H1 (cell line): ENCODE measurements at regions not wholly inside any gene's neighbourhood (a gene's known extent, or its start where the extent isn't known, plus 50 kb on each side); places are given as distances from the start of the nearest gene placed in this dataset.

Experiments used
- CTCF ChIA-PET: fragments of 300-600 bp; sonication (Branson Sonifier 250); formaldehyde crosslinking; loops from one replicate; lab custom pipeline; 2021; ENCODE audit not compliant: partially characterized antibody; lab: Charles Lee
- POLR2A ChIA-PET: fragments of 300-600 bp; sonication (Branson Sonifier 250); formaldehyde crosslinking; loops from one replicate; lab custom pipeline; 2021; ENCODE audit warnings: inconsistent platforms; ENCODE audit not compliant: partially characterized antibody; lab: Charles Lee
- DNase-seq, 2 experiments: peaks; one replicate each; pipeline versions ENCODE4 v3.0.0 to v3.0.0-alpha.2; 2010 to 2022; ENCODE audit warnings: low spot score in 2 of 2, low read depth in 1 of 2, mixed read lengths in 1 of 2
- FAIRE-seq: peaks from 2 replicates; lab custom pipeline; 2011; peaks lifted over from hg19 to GRCh38; lab: Jason Lieb, UNC
- H2AFZ ChIP-seq: 2 replicates; pipeline ENCODE4 v1.8.1; 2012; ENCODE audit warnings: low read length, inconsistent platforms
- H2AK5ac ChIP-seq: 2 replicates; pipeline ENCODE4 v1.6.1; 2013; ENCODE audit warnings: low read depth, low read length
- H2BK120ac ChIP-seq: replicated peaks from 2 replicates; pipeline ENCODE3; 2013; ENCODE audit warnings: low read depth, low read length, inconsistent platforms
- H2BK12ac ChIP-seq: 2 replicates; pipeline ENCODE4 v1.6.1; 2013; ENCODE audit warnings: low read depth, low read length
- H2BK15ac ChIP-seq: 2 replicates; pipeline ENCODE4 v1.6.1; 2013; ENCODE audit warnings: low read length
- H2BK20ac ChIP-seq: 2 replicates; pipeline ENCODE4 v1.6.1; 2013; ENCODE audit warnings: low read length
- H2BK5ac ChIP-seq: 2 replicates; pipeline ENCODE4 v1.6.1; 2013; ENCODE audit warnings: low read depth, low read length
- H3K14ac ChIP-seq: 2 replicates; pipeline ENCODE4 v1.6.1; 2013; ENCODE audit warnings: inconsistent platforms; ENCODE audit not compliant: insufficient read length
- H3K18ac ChIP-seq: 2 replicates; pipeline ENCODE4 v1.6.1; 2013; ENCODE audit warnings: low read length; ENCODE audit errors: extremely low read depth
- H3K23ac ChIP-seq: 2 replicates; pipeline ENCODE4 v1.6.1; 2013; ENCODE audit warnings: inconsistent platforms; ENCODE audit not compliant: insufficient read length
- H3K23me2 ChIP-seq: 2 replicates; pipeline ENCODE4 v1.6.1; 2013; ENCODE audit warnings: low read depth, low read length
- H3K27ac ChIP-seq: 2 replicates; pipeline ENCODE4 v1.6.1; 2011; ENCODE audit warnings: low read depth, low read length, inconsistent platforms
- H3K27me3 ChIP-seq, 4 experiments: replicated peaks in 1 of 4; 1 replicate in 1 of 4; 2 replicates in 3 of 4; pipeline versions ENCODE4 v1.6.1 to v1.8.1; 2011 to 2013; ENCODE audit warnings: low read length in 3 of 4, mild to moderate bottlenecking in 3 of 4, inconsistent platforms in 2 of 4, mixed read lengths in 2 of 4, moderate library complexity in 1 of 4; ENCODE audit not compliant: control insufficient read depth in 3 of 4, insufficient read depth in 3 of 4; ENCODE audit errors: extremely low read depth in 1 of 4
- H3K36me3 ChIP-seq, 4 experiments: 2 replicates each; pipeline versions ENCODE4 v1.6.1 to v1.8.1; 2011 to 2013; ENCODE audit warnings: mild to moderate bottlenecking in 4 of 4, low read length in 3 of 4, moderate library complexity in 2 of 4, control low read depth in 1 of 4, inconsistent platforms in 1 of 4; ENCODE audit not compliant: insufficient read depth in 4 of 4, control insufficient read depth in 2 of 4
- H3K4ac ChIP-seq: replicated peaks from 2 replicates; pipeline ENCODE3; 2013; ENCODE audit warnings: low read length, low read depth, mixed read lengths, inconsistent platforms; ENCODE audit not compliant: insufficient read length
- H3K4me1 ChIP-seq, 4 experiments: replicated peaks in 1 of 4; 1 replicate in 1 of 4; 2 replicates in 3 of 4; pipeline versions ENCODE4 v1.6.1 to v1.8.1; 2011 to 2013; ENCODE audit warnings: low read length in 3 of 4, inconsistent platforms in 2 of 4, mixed read lengths in 1 of 4; ENCODE audit not compliant: insufficient read depth in 4 of 4, control insufficient read depth in 3 of 4
- H3K4me2 ChIP-seq, 2 experiments: 2 replicates each; pipeline versions ENCODE4 v1.6.1 to v1.8.1; 2011 to 2013; ENCODE audit warnings: low read depth in 2 of 2, low read length in 2 of 2, control low read depth in 1 of 2, inconsistent platforms in 1 of 2, mild to moderate bottlenecking in 1 of 2; ENCODE audit not compliant: insufficient read depth in 1 of 2
- H3K4me3 ChIP-seq, 4 experiments: fragments of 200-600, 300-600 bp in 1 of 4; sonication (generic), shearing (Covaris generic), sonication (Bioruptor Twin) in 1 of 4; 2 replicates each; pipeline versions ENCODE4 v1.5.1 to v1.8.1; 2011 to 2016; ENCODE audit warnings: low read length in 4 of 4, low read depth in 3 of 4, control low read depth in 2 of 4, inconsistent platforms in 2 of 4, mild to moderate bottlenecking in 2 of 4, mixed read lengths in 1 of 4, moderate library complexity in 1 of 4; ENCODE audit not compliant: insufficient read depth in 2 of 4; ENCODE audit errors: extremely low read depth in 1 of 4
- H3K56ac ChIP-seq: replicated peaks from 2 replicates; pipeline ENCODE3; 2013; ENCODE audit warnings: low read depth, mild to moderate bottlenecking, mixed read lengths, low read length, inconsistent platforms; ENCODE audit not compliant: insufficient read length
- H3K79me1 ChIP-seq: 2 replicates; pipeline ENCODE4 v1.6.1; 2013; ENCODE audit warnings: low read depth, low read length, control low read depth
- H3K79me2 ChIP-seq, 2 experiments: 2 replicates each; pipeline versions ENCODE4 v1.6.1 to v1.8.1; 2012 to 2013; ENCODE audit warnings: low read length in 2 of 2, mild to moderate bottlenecking in 2 of 2, inconsistent platforms in 1 of 2; ENCODE audit not compliant: insufficient read depth in 2 of 2, control insufficient read depth in 1 of 2
- H3K9ac ChIP-seq, 4 experiments: replicated peaks in 1 of 4; 1 replicate in 1 of 4; 2 replicates in 3 of 4; pipeline versions ENCODE4 v1.6.1 to v1.8.1; 2011 to 2013; ENCODE audit warnings: low read depth in 3 of 4, low read length in 3 of 4, control low read depth in 2 of 4, mild to moderate bottlenecking in 2 of 4, moderate library complexity in 2 of 4, inconsistent platforms in 1 of 4; ENCODE audit errors: extremely low read depth in 1 of 4
- H3K9me3 ChIP-seq, 2 experiments: 2 replicates each; pipeline versions ENCODE4 v1.6.1 to v1.8.1; 2012 to 2013; ENCODE audit warnings: mild to moderate bottlenecking in 2 of 2, moderate library complexity in 2 of 2, control low read depth in 1 of 2, inconsistent platforms in 1 of 2, low read depth in 1 of 2, low read length in 1 of 2, mixed read lengths in 1 of 2; ENCODE audit not compliant: insufficient read depth in 2 of 2
- H4K20me1 ChIP-seq, 2 experiments: replicated peaks in 1 of 2; 2 replicates each; pipeline versions ENCODE3 to v1.8.1; 2011 to 2013; ENCODE audit warnings: inconsistent platforms in 2 of 2, low read length in 2 of 2, mild to moderate bottlenecking in 1 of 2; ENCODE audit not compliant: insufficient read depth in 2 of 2, control insufficient read depth in 1 of 2
- H4K5ac ChIP-seq: 2 replicates; pipeline ENCODE4 v1.6.1; 2013; ENCODE audit warnings: low read length, low read depth, mixed read lengths, inconsistent platforms; ENCODE audit not compliant: insufficient read length
- H4K8ac ChIP-seq: 2 replicates; pipeline ENCODE4 v1.8.0; 2013; ENCODE audit warnings: mild to moderate bottlenecking, moderate library complexity, low read length, inconsistent platforms; ENCODE audit not compliant: insufficient read depth; ENCODE audit errors: extremely low read depth
- H4K91ac ChIP-seq: replicated peaks from 2 replicates; pipeline ENCODE3; 2013; ENCODE audit warnings: low read length, mixed read lengths, inconsistent platforms; ENCODE audit not compliant: insufficient read length
- CHD1 ChIP-seq: IDR thresholded peaks from 2 replicates; pipeline ENCODE4 v1.6.1; 2012; ENCODE audit warnings: low read depth, low read length, improper control_type of control experiment
- KDM4A ChIP-seq: IDR thresholded peaks from one replicate; pipeline ENCODE4 v1.7.1; 2012; ENCODE audit warnings: low read depth, mild to moderate bottlenecking, moderate library complexity, low read length, inconsistent platforms; ENCODE audit not compliant: severe bottlenecking
- RBBP5 ChIP-seq: IDR thresholded peaks from 2 replicates; pipeline ENCODE4 v1.7.1; 2012; ENCODE audit warnings: low read depth, mild to moderate bottlenecking, inconsistent platforms, low read length, moderate library complexity, borderline replicate concordance
- SUZ12 ChIP-seq: fragments of 200-600 bp; sonication (generic); IDR thresholded peaks from 2 replicates; pipeline ENCODE4 v1.6.1; 2012; ENCODE audit warnings: mild to moderate bottlenecking, inconsistent platforms, low read length, moderate library complexity, mixed read lengths
- TAF1 ChIP-seq: IDR thresholded peaks from 2 replicates; pipeline ENCODE4 v1.6.1; 2011; ENCODE audit warnings: mild to moderate bottlenecking, low read depth, low read length
- WGBS, 2 experiments: shearing (Covaris generic) in 1 of 2; methylation state at CpG; one replicate each; pipeline versions ENCODE4 v1.1.6 to v1.1.7; 2013 to 2015; ENCODE audit warnings: low lambda C conversion rate in 2 of 2, mixed read lengths in 2 of 2, inconsistent platforms in 1 of 2, low coverage in 1 of 2, missing lambda C conversion rate in 1 of 2; ENCODE audit not compliant: insufficient replicate concordance in 2 of 2, insufficient coverage in 1 of 2, insufficient read length in 1 of 2; ENCODE audit errors: extremely low coverage in 1 of 2, missing lambda C conversion rate in 1 of 2; 5-methylcytosine and 5-hydroxymethylcytosine counted together

GRCh38 chr16:79662669-79663313 is 62.3 kb upstream of the MAF start:
- no peak overlapping the region for H3K14ac ChIP-seq
- no peak overlapping the region for H3K18ac ChIP-seq
- H2BK15ac ChIP-seq, result no peak overlapping the region
- no peak overlapping the region for H2BK5ac ChIP-seq
- H3K23ac ChIP-seq, result no peak overlapping the region
- H2BK120ac ChIP-seq, result no peak overlapping the region
- TF ChIP-seq SUZ12 (no peak), CHD1 (no peak), RBBP5 (no peak), TAF1 (no peak), KDM4A (no peak)
- CTCF ChIA-PET, result no interaction called here
- H3K4me2 ChIP-seq, result no peak overlapping the region
- H4K8ac ChIP-seq, result no peak overlapping the region
- POLR2A ChIA-PET, result no interaction called here
- no peaks in the 10 kb centered on the region for H3K79me2 ChIP-seq
- H2BK12ac ChIP-seq, result no peak overlapping the region
- H3K4me3 ChIP-seq, result no peak overlapping the region
- no peaks in the 10 kb centered on the region for H3K23me2 ChIP-seq
- DNase-seq (no peak), FAIRE-seq (no peak)
- no peak overlapping the region for H2BK20ac ChIP-seq
- H4K91ac ChIP-seq, result no peak overlapping the region
- no peak overlapping the region for H4K5ac ChIP-seq
- no peaks in the 10 kb centered on the region for H3K27me3 ChIP-seq
- H4K20me1 ChIP-seq, result no peaks in the 10 kb centered on the region
- H2AFZ ChIP-seq, result no peak overlapping the region
- H3K56ac ChIP-seq, result no peak overlapping the region
- no peaks in the 10 kb centered on the region for H3K36me3 ChIP-seq
- H3K27ac ChIP-seq, result no peak overlapping the region
- no peaks in the 10 kb centered on the region for H3K9me3 ChIP-seq
- no peak overlapping the region for H3K9ac ChIP-seq
- no peaks in the 10 kb centered on the region for H3K79me1 ChIP-seq
- no peaks in the 10 kb centered on the region for H3K4me1 ChIP-seq
- no peak overlapping the region for H2AK5ac ChIP-seq
- H3K4ac ChIP-seq, result no peak overlapping the region
- 90% methylated on average over 5 of the region's 5 CpGs; no CpG with 5 or more reads in 1 of the 2 experiments for WGBS, 2 experiments
